OCI-LY7 (cell line): ENCODE measurements at regions not wholly inside any gene's neighbourhood (a gene's known extent, or its start where the extent isn't known, plus 50 kb on each side); places are given as distances from the start of the nearest gene placed in this dataset.

Experiments used
- EZH2phosphoT487 ChIP-seq: fragments of 200-600 bp; sonication (generic); IDR thresholded peaks from 2 replicates; pipeline ENCODE4 v1.6.1; 2018; ENCODE audit warnings: low read depth, borderline replicate concordance, mild to moderate bottlenecking, mixed run types, antibody characterized with exemption, low read length, moderate library complexity, mixed read lengths
- TF ChIP-seq, protein P1 (sequence below): fragments of 200-600 bp; sonication (generic); conservative IDR thresholded peaks from 2 replicates; pipeline ENCODE4 v1.5.1; 2014; ENCODE audit warnings: mild to moderate bottlenecking, antibody characterized with exemption, low read length, moderate library complexity, mixed read lengths

GRCh38 chrX:22855693-22856092 is 144.1 kb upstream of the DDX53 start:
- TF ChIP-seq, protein P1, sequence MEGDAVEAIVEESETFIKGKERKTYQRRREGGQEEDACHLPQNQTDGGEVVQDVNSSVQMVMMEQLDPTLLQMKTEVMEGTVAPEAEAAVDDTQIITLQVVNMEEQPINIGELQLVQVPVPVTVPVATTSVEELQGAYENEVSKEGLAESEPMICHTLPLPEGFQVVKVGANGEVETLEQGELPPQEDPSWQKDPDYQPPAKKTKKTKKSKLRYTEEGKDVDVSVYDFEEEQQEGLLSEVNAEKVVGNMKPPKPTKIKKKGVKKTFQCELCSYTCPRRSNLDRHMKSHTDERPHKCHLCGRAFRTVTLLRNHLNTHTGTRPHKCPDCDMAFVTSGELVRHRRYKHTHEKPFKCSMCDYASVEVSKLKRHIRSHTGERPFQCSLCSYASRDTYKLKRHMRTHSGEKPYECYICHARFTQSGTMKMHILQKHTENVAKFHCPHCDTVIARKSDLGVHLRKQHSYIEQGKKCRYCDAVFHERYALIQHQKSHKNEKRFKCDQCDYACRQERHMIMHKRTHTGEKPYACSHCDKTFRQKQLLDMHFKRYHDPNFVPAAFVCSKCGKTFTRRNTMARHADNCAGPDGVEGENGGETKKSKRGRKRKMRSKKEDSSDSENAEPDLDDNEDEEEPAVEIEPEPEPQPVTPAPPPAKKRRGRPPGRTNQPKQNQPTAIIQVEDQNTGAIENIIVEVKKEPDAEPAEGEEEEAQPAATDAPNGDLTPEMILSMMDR = no peak
- no peak for TF ChIP-seq EZH2phosphoT487
